ENCODE measurements at regions not wholly inside any gene's neighbourhood (a gene's known extent, or its start where the extent isn't known, plus 50 kb on each side); places are given as distances from the start of the nearest gene placed in this dataset.

DNA sequence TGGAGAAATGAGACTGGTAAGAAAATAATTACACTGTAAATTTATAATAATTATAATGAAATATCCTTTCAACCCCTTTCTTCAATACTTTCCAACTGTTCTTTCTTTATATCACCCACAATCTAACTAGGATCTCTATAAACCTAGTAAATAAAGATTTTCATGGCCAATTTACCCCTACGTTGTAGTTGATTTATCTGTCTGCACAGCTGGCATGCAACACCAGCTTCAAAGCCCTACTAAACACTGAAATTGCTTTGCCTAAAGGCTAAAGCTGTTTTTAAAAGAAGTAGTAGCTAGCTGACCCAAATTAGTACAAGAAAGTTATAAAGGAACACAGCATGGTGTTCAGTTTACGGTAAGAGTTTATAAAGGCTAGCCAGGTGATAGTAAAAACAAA is 140.1 kb downstream of the NOL4 start:
- Histone ChIP-seq H3K27me3 (ENCODE audit: control insufficient read depth, insufficient read depth, low read length) (no peaks in the 10 kb centered on the region), H3K4me3 (ENCODE audit: low read depth, low read length) (no peak overlapping the region), H3K27ac (ENCODE audit: low read depth, low read length) (no peak overlapping the region), H3K36me3 (ENCODE audit: control insufficient read depth, insufficient read depth, low read length) (no peaks in the 10 kb centered on the region), H3K4me1 (ENCODE audit: control insufficient read depth, insufficient read depth, low read length) (no peaks in the 10 kb centered on the region), H3K9me3 (ENCODE audit: control insufficient read depth, insufficient read depth, low read length) (no peaks in the 10 kb centered on the region)
- peak in 1 of 6 donors; percentile 47 for DNase-seq (ENCODE audit: low read depth in 4 of 6, low spot score in 6 of 6)
- WGBS (ENCODE audit: insufficient coverage) = no CpG with 5 or more reads among the region's 2 CpGs

DNA sequence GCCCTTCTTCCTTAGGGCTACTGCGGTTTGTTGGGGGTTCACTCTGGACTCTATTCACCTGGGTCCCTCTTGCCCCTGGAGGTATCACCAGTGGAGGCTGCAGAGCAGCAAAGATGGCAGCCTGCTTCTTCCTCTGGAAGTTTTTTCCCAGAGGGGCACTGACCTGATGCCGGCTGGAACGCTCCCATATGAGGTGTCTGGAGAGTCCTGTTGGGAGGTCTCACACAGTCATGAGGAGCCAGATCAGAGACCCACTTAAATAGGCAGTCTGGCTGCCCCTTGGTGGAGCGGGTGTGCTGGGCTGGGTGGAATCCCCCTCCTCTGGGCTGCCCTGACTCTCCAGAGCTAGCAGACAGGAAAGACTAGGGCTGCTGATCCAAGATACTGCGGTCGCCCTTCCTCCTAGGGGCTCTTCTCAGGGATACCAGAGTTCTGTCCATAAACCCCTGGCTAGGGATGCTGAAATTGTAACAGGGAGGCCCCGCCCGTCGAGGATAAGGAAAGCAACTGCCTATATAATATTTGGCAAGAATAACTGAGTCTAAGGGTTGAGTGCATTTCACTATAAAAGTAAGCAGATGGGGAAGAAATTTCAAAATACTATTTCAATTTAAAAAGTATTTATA is 140.7 kb downstream of the NOL4 start:
- H3K9me3 ChIP-seq (ENCODE audit: control insufficient read depth, insufficient read depth, low read length) = no peaks in the 10 kb centered on the region
- H3K36me3 ChIP-seq (ENCODE audit: control insufficient read depth, insufficient read depth, low read length) = no peaks in the 10 kb centered on the region
- WGBS (ENCODE audit: insufficient coverage) = 76% methylated on average over 3 of the region's 9 CpGs
- H3K27ac ChIP-seq (ENCODE audit: low read depth, low read length) = no peak overlapping the region
- H3K27me3 ChIP-seq (ENCODE audit: control insufficient read depth, insufficient read depth, low read length) = no peaks in the 10 kb centered on the region
- no peak for DNase-seq (ENCODE audit: low read depth in 4 of 6, low spot score in 6 of 6)
- no peaks in the 10 kb centered on the region for H3K4me1 ChIP-seq (ENCODE audit: control insufficient read depth, insufficient read depth, low read length)
- no peak overlapping the region for H3K4me3 ChIP-seq (ENCODE audit: low read depth, low read length)

GRCh38 chr18:34077599-34077998 is 147.1 kb downstream of the NOL4 start:
- DNase-seq (ENCODE audit: low read depth in 4 of 6, low spot score in 6 of 6) = no peak
- H3K27me3 ChIP-seq (ENCODE audit: control insufficient read depth, insufficient read depth, low read length) = no peaks in the 10 kb centered on the region
- no peaks in the 10 kb centered on the region for H3K36me3 ChIP-seq (ENCODE audit: control insufficient read depth, insufficient read depth, low read length)
- no peak overlapping the region for H3K27ac ChIP-seq (ENCODE audit: low read depth, low read length)
- no peaks in the 10 kb centered on the region for H3K9me3 ChIP-seq (ENCODE audit: control insufficient read depth, insufficient read depth, low read length)
- no peaks in the 10 kb centered on the region for H3K4me1 ChIP-seq (ENCODE audit: control insufficient read depth, insufficient read depth, low read length)
- H3K4me3 ChIP-seq (ENCODE audit: low read depth, low read length) = no peak overlapping the region

DNA sequence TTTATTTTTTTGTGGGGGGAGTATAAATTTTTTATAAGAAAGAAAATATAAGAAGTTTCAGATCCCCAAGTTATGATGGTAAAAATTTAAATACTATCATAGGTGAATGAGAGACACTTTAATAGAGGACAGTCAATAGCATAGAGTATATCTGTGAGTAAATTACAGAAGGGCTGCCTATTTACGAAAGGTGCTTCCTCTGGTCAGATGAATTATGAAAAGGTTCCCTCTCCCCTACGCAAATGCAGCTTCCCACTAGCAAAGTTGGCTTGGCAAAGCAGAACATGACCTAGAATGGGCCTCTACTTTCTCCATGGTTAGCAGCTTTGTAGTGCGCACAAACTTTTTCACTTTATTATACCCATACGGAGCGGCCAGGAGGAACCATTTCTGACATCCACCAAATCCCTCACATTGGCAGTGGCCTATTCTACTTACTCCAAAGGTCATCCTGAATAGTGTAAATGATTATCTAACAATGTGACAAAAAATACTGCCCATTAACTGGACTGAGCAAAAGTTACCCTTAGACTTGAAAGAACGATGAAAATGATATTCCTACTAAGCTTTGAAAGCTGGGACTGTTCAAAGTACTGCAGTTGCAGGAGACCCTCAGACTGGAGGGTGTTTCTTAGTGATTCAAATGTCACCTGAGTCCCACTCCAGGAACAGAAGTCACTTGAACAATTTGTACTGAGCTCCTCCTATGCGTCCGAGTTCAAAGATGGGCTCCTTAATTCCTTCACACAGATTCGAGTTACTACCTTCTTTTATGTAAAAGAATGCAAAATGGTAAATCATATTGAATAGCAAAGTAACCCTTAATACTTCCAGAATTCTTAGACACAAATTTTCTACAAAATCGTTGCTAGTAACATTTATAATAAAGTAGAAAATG is 148.5 kb downstream of the NOL4 start:
- no peak overlapping the region for H3K27ac ChIP-seq (ENCODE audit: low read depth, low read length)
- no peaks in the 10 kb centered on the region for H3K9me3 ChIP-seq (ENCODE audit: control insufficient read depth, insufficient read depth, low read length)
- DNase-seq (ENCODE audit: low read depth in 4 of 6, low spot score in 6 of 6) = no peak
- WGBS (ENCODE audit: insufficient coverage) = 95% methylated on average over 5 of the region's 10 CpGs
- H3K4me1 ChIP-seq (ENCODE audit: control insufficient read depth, insufficient read depth, low read length) = no peaks in the 10 kb centered on the region
- no peaks in the 10 kb centered on the region for H3K27me3 ChIP-seq (ENCODE audit: control insufficient read depth, insufficient read depth, low read length)
- H3K4me3 ChIP-seq (ENCODE audit: low read depth, low read length) = no peak overlapping the region
- H3K36me3 ChIP-seq (ENCODE audit: control insufficient read depth, insufficient read depth, low read length) = no peaks in the 10 kb centered on the region

DNA sequence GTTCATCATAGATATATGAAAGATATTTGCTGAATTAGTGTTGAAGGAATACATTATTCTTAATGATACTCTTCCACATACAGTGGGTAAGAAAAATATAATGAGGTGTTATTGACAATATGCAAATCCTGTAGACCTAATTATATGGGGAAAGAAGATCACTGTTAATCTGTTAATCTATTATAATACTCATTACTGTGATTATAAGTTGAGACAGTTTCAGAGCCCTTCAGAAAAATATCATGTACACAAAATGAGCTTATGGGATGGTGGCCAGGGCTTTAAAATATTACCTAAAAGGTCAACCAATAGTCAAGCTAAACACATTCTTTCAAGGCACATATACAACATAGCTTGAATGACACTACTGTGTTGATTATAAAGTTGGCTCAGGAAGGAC is 163.5 kb downstream of the NOL4 start:
- DNase-seq (ENCODE audit: low read depth in 4 of 6, low spot score in 6 of 6) = no peak
- Histone ChIP-seq H3K4me1 (ENCODE audit: control insufficient read depth, insufficient read depth, low read length) (no peaks in the 10 kb centered on the region), H3K27me3 (ENCODE audit: control insufficient read depth, insufficient read depth, low read length) (no peaks in the 10 kb centered on the region), H3K36me3 (ENCODE audit: control insufficient read depth, insufficient read depth, low read length) (no peaks in the 10 kb centered on the region), H3K4me3 (ENCODE audit: low read depth, low read length) (no peak overlapping the region), H3K9me3 (ENCODE audit: control insufficient read depth, insufficient read depth, low read length) (no peaks in the 10 kb centered on the region), H3K27ac (ENCODE audit: low read depth, low read length) (no peak overlapping the region)

DNA sequence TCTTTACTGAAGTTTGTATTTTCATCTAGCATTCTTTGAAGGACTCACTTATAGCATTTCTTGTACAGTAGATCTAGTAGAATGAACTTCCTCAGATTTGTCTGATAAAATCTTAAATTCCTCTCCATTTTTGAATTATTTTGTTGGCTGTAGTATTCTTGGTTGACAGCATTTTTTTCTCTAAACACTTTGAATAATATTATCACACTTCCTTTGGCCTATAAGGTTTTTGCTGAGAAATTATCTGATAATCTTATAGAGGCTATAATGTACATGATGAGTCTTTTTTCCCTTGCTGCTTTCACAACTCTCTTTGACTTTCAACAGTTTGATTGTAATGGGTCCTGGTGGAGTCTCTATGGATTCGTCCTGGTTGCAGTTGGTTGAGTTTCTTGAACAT is 169.5 kb downstream of the NOL4 start:
- Histone ChIP-seq H3K36me3 (ENCODE audit: control insufficient read depth, insufficient read depth, low read length) (no peaks in the 10 kb centered on the region), H3K27me3 (ENCODE audit: control insufficient read depth, insufficient read depth, low read length) (no peaks in the 10 kb centered on the region), H3K4me3 (ENCODE audit: low read depth, low read length) (no peak overlapping the region), H3K27ac (ENCODE audit: low read depth, low read length) (no peak overlapping the region), H3K9me3 (ENCODE audit: control insufficient read depth, insufficient read depth, low read length) (peaks cover 5% of the 10 kb centered on the region), H3K4me1 (ENCODE audit: control insufficient read depth, insufficient read depth, low read length) (no peaks in the 10 kb centered on the region)
- WGBS (ENCODE audit: insufficient coverage) = no CpG with 5 or more reads among the region's 1 CpG
- no peak for DNase-seq (ENCODE audit: low read depth in 4 of 6, low spot score in 6 of 6)

DNA sequence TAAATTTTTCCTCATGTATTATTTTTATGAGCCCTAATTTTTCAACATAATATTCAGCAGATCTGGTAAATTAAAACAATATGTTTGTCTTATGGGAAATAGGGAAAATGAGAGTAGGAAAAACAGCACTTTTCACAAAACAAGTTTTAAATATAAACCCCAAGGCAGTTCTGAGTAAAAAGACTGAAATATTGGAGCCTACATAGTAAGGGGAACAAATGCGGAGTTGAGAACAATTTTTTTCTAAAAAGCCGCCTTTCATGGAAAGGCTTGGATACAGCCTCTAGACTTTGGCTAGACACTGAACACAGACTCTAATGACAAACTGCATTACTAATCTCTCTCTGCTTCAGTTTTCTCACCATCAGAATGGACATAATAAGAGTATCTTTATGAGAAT is 174.1 kb downstream of the NOL4 start:
- Histone ChIP-seq H3K4me1 (ENCODE audit: control insufficient read depth, insufficient read depth, low read length) (no peaks in the 10 kb centered on the region), H3K4me3 (ENCODE audit: low read depth, low read length) (no peak overlapping the region), H3K27me3 (ENCODE audit: control insufficient read depth, insufficient read depth, low read length) (no peaks in the 10 kb centered on the region), H3K9me3 (ENCODE audit: control insufficient read depth, insufficient read depth, low read length) (peaks cover 5% of the 10 kb centered on the region), H3K27ac (ENCODE audit: low read depth, low read length) (no peak overlapping the region), H3K36me3 (ENCODE audit: control insufficient read depth, insufficient read depth, low read length) (no peaks in the 10 kb centered on the region)
- DNase-seq (ENCODE audit: low read depth in 4 of 6, low spot score in 6 of 6) = no peak
- no CpG with 5 or more reads among the region's 2 CpGs for WGBS (ENCODE audit: insufficient coverage)

DNA sequence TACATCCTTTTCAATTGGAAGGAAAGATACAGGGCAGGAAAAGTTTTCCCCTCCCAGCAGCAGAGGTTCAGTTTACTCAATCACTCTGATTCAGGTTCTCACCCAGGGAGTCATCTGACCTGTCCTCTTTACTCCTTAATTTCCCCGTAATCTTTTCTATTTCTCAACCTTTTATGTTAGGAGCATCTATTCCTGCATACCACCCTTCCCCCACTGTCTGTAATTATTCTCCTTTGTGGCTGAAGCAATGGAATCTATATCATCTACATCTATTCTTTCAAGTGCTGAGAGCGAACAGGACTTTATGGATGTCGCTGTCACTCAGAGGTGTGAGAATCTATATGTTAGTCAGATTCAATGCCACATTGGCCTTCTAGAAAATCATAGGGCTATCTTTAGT is 175.2 kb downstream of the NOL4 start:
- Histone ChIP-seq H3K36me3 (ENCODE audit: control insufficient read depth, insufficient read depth, low read length) (no peaks in the 10 kb centered on the region), H3K4me1 (ENCODE audit: control insufficient read depth, insufficient read depth, low read length) (no peaks in the 10 kb centered on the region), H3K27ac (ENCODE audit: low read depth, low read length) (no peak overlapping the region), H3K9me3 (ENCODE audit: control insufficient read depth, insufficient read depth, low read length) (no peaks in the 10 kb centered on the region), H3K4me3 (ENCODE audit: low read depth, low read length) (no peak overlapping the region), H3K27me3 (ENCODE audit: control insufficient read depth, insufficient read depth, low read length) (no peaks in the 10 kb centered on the region)
- WGBS (ENCODE audit: insufficient coverage) = 71% methylated on average over 1 of the region's 3 CpGs
- DNase-seq (ENCODE audit: low read depth in 4 of 6, low spot score in 6 of 6) = peak in 1 of 6 donors; percentile 59

- DNase-seq (ENCODE audit: low read depth in 4 of 6, low spot score in 6 of 6) = peak in 3 of 6 donors; percentile 32 to 94 (median 83)
- Histone ChIP-seq H3K9me3 (ENCODE audit: control insufficient read depth, insufficient read depth, low read length) (no peaks in the 10 kb centered on the region), H3K4me1 (ENCODE audit: control insufficient read depth, insufficient read depth, low read length) (no peaks in the 10 kb centered on the region), H3K27me3 (ENCODE audit: control insufficient read depth, insufficient read depth, low read length) (no peaks in the 10 kb centered on the region), H3K27ac (ENCODE audit: low read depth, low read length) (no peak overlapping the region), H3K4me3 (ENCODE audit: low read depth, low read length) (no peak overlapping the region), H3K36me3 (ENCODE audit: control insufficient read depth, insufficient read depth, low read length) (no peaks in the 10 kb centered on the region)
- WGBS (ENCODE audit: insufficient coverage) = 50% methylated on average over 1 of the region's 3 CpGs
Observed at GRCh38 chr18:34048423-34048822, 176.3 kb downstream of the NOL4 start.

All from spinal cord (tissue), 9 donors.